T47D (cell line): ENCODE measurements at regions not wholly inside any gene's neighbourhood (a gene's known extent, or its start where the extent isn't known, plus 50 kb on each side); places are given as distances from the start of the nearest gene placed in this dataset.
A peak's percentile ranks its signal among the peaks of the same experiment; 100 is the strongest.

Experiments used
- DNase-seq, 2 experiments: peaks; one replicate each; pipeline versions ENCODE4 v3.0.0 to v3.0.0-alpha.2; 2011 to 2012; ENCODE audit warnings: low read depth in 1 of 2, low spot score in 1 of 2
- JUND ChIP-seq: IDR thresholded peaks from 2 replicates; pipeline ENCODE4 v1.6.1; 2012; ENCODE audit warnings: low read depth
- in situ Hi-C: cut with HindIII; loops from 2 replicates; pipeline ENCODE4 v1.10.0; 2016; ENCODE audit warnings: low sequenced_read_pairs, low pct_unique_long_range_greater_than_20kb

DNA sequence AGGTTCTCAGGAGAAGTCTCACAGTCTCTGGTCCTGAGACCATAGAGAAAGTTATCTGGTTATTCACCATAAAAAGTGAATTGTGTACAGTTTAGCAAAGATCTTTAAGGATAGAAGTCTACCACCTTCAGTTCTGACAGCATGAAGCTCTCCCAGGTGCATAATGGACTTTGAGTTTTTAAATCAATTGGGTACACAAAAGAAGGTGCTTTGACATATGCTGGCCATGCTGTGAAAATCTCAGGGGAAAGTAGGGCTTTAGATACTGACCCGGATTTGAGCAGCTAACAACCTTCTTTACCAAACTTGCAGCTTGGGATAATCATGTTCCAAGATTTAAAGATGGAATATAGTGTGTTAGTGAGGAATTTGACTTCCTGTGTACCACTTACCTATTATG lies 264.2 kb downstream of the ZSWIM6 start:
- in situ Hi-C loops, result no loop called here
- no peak for TF ChIP-seq JUND
- DNase-seq, result no peak

DNA sequence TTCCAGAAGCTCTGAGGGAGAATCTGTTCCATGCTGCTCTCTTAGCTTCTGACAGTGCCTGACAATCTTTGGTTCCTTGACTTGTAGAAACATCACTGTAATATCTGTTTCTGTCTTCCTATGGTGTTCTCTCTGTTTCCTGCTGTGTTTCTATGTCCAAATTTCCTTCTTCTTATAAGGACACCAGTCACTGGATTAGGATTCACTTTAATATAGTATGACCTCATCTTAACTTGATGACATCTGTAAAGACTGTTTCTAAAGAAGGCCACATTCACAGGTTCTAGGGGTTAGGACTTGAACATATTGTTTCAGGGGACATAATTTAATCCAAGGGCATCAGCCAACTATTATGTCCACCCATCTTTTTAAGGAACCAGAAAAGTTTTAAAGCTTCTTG lies 265.6 kb downstream of the ZSWIM6 start:
- no peak for DNase-seq
- in situ Hi-C loops, result no loop called here
- no peak for TF ChIP-seq JUND

DNA sequence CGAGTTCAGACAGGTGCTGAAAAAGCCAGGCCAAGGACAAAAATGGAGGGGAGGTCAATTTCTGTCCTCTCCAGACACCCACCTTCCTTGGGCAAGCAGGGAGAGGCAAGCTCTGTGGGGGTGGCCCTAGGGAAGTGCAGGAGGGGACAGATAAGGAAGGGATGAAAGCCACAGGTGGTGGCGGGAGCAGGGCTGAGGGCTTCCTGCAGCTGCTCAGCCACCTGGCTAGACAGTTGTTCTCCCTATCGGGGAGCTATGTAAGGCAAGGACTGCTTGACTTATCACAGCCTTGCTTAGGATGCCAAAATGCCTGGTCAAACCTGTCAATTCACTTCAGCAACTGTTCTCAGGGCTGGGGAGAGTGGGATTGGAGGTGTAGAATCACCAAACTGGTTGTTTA lies 266.1 kb downstream of the ZSWIM6 start:
- no peak for TF ChIP-seq JUND
- in situ Hi-C loops, result no loop called here
- DNase-seq, result no peak

DNA sequence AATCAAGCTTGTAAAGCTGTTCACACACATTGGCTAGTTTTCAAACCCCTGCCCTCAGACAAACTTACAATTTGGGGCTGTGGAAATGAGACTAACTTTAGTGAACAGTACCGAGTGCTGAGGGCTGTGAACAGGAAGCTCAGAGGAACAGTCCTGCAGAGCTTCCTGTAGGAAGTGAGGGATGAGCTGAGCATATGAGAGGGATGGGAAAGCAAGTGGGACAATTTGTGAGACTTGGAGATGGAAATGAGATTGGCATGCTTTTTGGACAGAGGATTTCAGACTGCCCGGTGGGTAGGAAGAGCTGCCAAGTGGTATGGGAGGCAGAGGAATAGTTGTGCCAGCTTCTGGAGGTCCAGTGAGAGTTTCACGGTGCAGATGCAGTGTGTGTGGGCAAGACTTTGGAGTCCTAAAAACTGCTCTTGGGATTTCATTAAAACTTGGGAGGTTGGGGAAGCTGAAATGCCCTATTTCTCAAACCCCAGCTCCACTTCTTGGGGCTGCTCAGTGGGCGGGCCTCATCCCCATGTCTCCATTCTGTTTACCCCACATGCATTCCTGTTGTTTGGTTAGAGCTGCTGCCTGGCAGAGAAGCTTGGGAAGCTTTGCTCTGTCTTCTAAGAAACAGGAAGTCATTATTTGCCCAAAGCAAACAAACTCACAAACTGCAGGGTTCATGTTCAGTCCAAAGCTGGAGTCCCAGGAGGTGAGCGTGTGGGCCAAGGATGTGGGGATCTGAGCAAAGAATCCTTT lies 267.5 kb downstream of the ZSWIM6 start:
- in situ Hi-C loops, result no loop called here
- TF ChIP-seq JUND, result no peak
- DNase-seq, result peak; percentile 44 to 88

DNA sequence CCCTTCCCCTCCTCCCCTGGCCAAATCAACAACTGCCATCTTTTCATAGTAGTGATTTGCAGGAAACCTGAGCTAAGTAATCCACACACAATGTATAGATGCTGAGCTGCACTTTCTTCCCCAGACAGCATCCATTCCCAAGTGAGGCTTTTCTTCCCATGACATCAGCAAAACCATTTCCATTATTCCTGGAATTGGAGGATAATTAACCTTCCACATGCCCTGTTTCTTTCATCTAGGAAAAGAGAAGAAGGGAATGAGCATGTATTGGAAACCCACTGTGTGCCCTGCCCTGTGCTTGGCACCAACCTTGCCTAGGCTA lies 268.0 kb downstream of the ZSWIM6 start:
- no peak for TF ChIP-seq JUND
- DNase-seq, result no peak
- in situ Hi-C loops, result no loop called here

DNA sequence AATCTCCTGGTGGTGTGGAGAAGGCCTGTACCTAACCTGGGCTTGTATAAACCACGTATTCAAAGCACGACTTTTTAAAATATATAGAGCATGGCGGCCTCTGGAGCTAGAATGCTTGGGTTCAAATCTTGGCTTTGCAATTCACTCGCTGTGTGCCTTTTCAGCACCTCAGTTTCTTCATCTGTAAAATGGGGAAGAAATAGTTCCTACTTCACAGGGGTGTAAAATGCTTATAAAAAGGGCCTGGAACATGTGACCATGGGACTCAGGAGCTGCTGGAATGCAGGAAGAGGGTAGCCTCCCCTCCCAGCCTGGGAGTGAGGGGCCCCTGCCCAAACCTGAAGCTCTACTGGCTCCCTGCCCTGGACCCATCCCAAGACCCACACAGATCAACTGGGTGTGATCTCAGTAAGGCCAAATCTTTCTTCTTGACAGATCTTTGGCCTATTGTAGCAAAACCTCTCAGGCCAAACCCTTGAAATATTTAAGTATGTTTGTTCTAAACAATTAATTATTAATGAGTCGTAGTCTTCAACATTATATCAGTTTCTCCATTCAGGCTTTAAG lies 269.0 kb downstream of the ZSWIM6 start:
- in situ Hi-C loops, result no loop called here
- no peak for DNase-seq
- no peak for TF ChIP-seq JUND

DNA sequence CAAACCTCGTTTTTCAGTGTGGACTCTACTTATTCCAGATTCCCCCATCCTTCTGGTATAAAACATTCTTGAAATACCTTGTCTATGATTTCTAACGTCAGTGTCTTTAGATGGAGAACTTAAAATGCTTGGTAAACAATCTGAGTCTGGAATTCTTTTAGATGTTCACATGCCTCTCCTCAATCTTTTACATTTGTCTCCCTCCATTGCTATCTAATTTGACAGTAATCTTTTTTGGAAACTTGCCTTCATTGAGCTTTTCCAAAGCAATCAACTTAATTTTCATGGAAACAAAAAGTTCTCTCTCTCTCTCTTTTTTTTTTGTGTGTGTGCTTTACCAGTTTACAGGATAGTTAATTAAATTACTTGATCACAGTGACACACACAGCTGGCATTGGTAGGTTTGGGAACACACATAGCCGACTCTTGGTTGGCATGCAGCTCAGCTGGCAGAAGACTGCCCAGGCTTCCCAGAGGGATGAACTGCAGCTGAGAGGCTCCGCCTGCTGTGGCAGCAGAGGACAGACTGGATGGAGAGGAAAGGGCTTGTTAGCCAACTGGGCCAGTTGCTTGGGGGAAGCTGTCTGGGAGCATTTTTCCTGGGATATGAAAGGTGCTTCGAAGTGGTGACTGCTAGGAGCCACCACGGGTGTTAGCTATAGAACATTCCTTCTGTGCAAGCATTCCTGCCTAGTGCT lies 271.3 kb downstream of the ZSWIM6 start:
- TF ChIP-seq JUND, result no peak
- in situ Hi-C loops, result no loop called here
- peak; percentile 39 to 72 for DNase-seq

DNA sequence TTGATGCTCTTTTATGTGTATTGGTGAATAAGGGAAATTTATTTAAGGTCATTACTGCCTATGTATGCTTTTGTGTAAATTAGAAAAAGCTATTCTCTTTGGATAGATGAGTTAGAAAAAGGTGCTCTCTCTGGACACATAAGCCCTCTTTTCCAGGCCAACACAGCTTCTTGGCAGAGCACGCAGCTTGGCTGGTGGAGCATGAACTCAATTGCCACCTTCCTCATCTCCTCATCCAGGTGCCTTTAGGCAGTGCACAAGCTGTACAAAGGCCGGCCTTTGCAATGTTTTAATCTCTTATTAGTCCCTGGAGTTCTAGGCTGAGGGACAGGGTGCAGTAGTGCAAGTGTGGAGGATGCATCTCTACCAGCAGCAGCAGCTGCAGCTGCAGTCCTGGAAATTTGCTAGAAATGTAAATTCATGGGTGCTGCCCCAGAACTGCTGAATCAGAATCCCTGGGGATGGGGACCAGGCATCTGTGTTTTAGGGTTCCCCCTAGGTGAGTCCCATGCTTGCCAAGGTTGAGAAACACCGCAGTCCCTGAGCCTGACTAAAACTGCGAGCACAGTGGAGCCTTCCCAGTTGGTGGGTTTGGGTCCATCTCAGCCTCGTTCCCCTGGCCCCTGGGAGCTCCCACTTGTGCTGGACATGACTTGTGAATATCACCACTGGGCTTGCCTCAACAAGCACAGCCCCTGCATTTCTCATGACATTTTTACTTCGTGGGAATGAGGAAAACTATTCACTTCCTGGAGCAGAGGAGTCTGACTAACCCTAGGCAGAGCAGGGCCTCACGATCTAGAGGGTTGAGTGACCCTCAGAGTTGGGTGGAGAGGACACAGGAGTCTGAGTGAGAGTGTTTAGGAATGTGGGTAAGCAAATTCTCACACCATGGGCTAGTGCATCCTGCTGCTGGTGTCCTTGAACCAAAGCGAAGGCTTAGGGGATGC lies 272.3 kb downstream of the ZSWIM6 start:
- no peak for TF ChIP-seq JUND
- DNase-seq, result no peak
- in situ Hi-C loops, result no loop called here

DNA sequence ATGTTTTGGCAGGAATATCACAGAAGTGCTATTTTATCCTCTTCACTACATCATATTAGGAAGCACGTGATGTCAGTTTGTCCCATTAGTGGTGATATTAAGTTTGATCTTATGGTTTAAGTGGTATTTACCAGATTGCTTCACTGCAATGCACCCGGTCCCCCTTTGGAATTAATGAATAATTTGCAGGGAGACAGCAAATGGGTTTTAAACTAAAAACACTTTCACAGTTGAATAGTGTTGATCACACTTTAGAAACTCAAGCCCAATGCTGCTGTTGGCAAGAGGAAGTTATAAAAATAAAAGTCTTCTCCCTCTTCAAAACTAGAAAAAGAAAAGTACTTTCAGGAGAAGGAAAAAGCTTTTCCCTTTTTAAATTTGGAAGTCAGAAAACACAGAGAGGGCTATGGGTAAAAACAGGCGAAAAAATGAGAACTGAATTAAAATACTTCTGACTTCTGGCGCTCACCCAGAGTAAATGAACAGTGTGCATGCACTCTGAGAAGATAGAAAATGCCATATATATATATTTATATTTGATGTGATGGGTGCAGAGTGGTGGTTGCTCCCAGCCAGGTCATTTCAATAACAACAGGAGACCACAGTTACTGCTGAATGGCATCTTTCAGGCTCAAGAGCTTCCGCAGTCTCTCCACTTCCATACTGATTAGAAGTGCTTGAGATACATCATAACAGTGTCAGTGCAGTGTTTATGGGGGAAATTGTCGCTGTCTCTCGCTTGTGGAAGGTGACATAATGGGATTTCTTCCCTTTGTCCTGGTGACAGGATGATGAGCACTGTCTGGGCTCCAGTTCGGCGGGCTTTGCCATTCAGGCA lies 278.0 kb downstream of the ZSWIM6 start:
- in situ Hi-C loops, result no loop called here
- no peak for TF ChIP-seq JUND
- no peak for DNase-seq

DNA sequence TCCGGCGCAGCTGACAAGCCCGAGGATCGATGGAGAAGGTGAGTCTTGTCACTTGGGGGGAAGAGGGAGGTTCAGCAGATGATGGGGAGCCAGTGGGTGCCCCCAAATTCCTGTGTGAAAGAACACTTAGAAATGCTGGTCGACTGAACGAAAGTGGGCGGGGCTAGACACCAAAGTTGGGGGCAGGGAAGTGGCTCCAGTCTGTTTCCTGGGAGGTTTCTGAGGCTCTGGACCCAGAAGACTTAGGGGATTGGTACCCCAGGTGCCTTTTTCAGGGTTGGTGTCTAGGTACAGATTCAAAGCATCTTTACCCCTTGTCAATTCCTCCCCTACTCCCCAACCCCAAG lies 278.6 kb downstream of the ZSWIM6 start:
- no peak for TF ChIP-seq JUND
- no peak for DNase-seq
- in situ Hi-C loops, result no loop called here

DNA sequence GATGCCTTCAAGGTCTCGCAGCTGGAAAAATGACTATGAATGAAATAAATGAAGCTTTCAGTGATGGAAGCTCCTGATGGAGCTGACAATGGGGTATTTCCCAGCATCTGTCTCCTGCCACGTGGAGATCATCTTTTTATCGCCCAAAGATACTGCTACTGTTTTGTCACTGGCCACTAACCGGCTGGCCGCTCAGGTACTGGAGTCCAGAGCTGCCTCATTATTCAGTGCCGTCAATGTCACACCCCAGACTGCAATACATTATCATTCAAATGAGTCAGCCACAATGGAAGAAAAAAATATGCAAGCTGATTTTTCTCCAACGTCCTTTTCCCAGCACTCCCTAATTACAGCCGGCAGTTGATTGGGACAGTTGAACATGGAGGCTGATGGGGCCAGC lies 280.4 kb downstream of the ZSWIM6 start:
- TF ChIP-seq JUND, result no peak
- in situ Hi-C loops, result no loop called here
- DNase-seq, result no peak

DNA sequence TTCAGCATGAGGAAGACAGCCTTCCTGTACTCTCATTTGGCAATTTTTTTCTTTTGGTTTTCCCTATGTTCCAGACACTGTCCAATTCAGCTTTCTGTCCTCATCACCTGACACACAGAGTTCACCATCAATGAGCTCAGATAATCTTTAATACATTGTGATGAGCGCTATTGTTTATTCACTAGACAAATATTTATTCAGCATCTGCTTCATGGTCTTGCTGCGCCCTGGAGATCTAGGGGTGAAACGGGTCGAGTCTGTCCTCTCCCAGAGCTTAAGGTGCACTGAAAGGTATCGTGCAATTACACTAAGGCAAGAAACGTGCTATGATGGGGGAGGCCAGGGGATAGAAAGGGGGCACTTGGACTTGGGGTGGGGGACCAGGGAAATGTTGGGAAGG lies 281.6 kb downstream of the ZSWIM6 start:
- in situ Hi-C loops, result no loop called here
- DNase-seq, result no peak
- no peak for TF ChIP-seq JUND
